Keratinocyte (primary cell): ENCODE measurements at regions not wholly inside any gene's neighbourhood (a gene's known extent, or its start where the extent isn't known, plus 50 kb on each side); places are given as distances from the start of the nearest gene placed in this dataset.

Experiments used
- CTCF ChIP-seq, 3 experiments: IDR thresholded peaks in 1 of 3; conservative IDR thresholded peaks in 1 of 3; optimal IDR thresholded peaks in 1 of 3; 2 replicates in 2 of 3; 3 replicates in 1 of 3; pipeline versions ENCODE3 to v1.5.1; 2011; ENCODE audit warnings: low read length in 3 of 3, mild to moderate bottlenecking in 3 of 3, moderate library complexity in 2 of 3, control low read depth in 1 of 3, inconsistent platforms in 1 of 3; ENCODE audit not compliant: insufficient read depth in 2 of 3; ENCODE audit errors: extremely low read depth in 1 of 3
- EZH2 ChIP-seq: IDR thresholded peaks from one replicate; pipeline ENCODE4 v1.6.1; 2012; ENCODE audit warnings: inconsistent platforms, mild to moderate bottlenecking, low read length, moderate library complexity

GRCh38 chr18:26657631-26658581 lies 109.6 kb upstream of the KCTD1 start:
- TF ChIP-seq CTCF (optimal IDR thresholded peaks at IDR 0.05 in 1 of 3, IDR thresholded peaks at IDR 0.05 in 1 of 3, conservative IDR thresholded peaks at IDR 0.05 in 1 of 3; ENCODE audit: extremely low read depth in 1 of 3, insufficient read depth in 2 of 3, low read length in 3 of 3) (no peak), EZH2 (peak; percentile 43)
